ENCODE measurements at regions not wholly inside any gene's neighbourhood (a gene's known extent, or its start where the extent isn't known, plus 50 kb on each side); places are given as distances from the start of the nearest gene placed in this dataset.

DNA sequence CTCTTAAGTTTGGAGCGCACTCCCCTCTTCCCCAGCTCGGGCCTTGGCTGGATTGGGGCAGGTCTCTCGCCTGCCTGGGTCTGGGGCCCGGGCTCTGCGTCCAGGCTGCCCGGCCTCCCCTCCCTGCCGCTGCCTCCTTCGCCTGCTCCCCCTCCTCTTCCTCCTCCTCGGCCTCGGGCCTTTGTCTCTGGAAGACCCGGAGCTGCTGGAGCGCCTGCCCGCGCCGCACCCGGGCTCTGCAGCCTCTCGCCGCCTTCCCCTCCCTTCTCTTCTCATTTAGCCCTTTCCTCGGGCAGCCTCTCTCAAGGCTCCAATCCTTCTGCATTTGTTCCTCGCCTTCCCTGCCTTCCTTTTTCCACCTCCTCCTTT lies 218.5 kb downstream of the C9orf50 start:
- no peak overlapping the region for H2AFZ ChIP-seq (ENCODE audit: low read length)

DNA sequence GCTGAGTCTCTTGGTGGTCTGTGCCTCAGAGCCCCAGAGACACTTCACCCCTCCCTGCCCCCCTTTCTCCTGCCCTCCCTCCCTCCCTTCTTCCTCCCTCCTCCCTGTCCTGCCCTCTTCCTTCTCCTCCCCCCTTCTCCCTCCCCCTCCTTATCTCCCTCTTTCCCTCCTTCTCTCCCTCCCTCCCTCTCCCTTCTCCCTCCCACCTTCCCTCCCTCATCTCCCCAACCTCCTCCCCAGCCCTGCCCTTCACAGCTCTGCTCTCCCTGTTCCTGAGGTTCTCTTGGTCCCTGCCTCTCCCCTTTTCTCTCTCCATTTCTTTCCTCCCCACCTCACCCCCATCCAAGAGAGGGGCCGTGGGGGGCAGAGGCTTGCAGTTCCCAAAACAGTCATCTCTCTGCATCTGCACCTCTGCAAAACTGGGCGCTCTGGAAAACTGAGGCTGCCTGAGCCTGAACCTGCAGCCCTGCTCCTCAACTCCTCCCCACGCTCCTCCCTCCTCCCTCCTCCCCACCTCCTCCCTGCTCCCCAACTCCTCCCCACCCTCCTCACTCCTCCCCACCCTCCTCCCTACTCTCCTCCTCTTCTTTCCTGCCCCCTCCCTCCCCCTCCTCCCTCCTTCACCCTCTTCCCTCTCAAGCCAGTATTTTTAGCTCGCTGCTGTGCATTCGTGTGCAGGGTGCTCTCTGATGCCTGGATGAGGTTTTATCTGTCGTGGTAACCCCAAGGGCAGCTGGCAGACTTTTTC lies 219.1 kb downstream of the C9orf50 start:
- Histone ChIP-seq H2AFZ (ENCODE audit: low read length) (no peak overlapping the region), H3K9me2 (replicated peaks; ENCODE audit: insufficient read depth, low read length) (no peaks in the 10 kb centered on the region), H3K9me3 (replicated peaks; ENCODE audit: insufficient read depth, low read length) (no peaks in the 10 kb centered on the region), H4K20me1 (ENCODE audit: insufficient read depth, low read length) (no peaks in the 10 kb centered on the region), H3K4me1 (ENCODE audit: low read length) (peaks cover 9% of the 10 kb centered on the region), H3K27ac (ENCODE audit: low read length) (no peak overlapping the region), H3K9ac (ENCODE audit: low read length) (no peak overlapping the region), H3K36me3 (replicated peaks; ENCODE audit: insufficient read depth, low read length) (no peaks in the 10 kb centered on the region), H3F3A (ENCODE audit: insufficient read depth, low read length) (no peaks in the 10 kb centered on the region), H3K4me3 (ENCODE audit: low read length) (no peak overlapping the region), H3K4me2 (ENCODE audit: low read depth, low read length) (no peak overlapping the region), H3K79me2 (ENCODE audit: low read length) (no peaks in the 10 kb centered on the region), H3K27me3 (replicated peaks; ENCODE audit: insufficient read depth, low read length) (peaks cover 20% of the 10 kb centered on the region)
- no peak for TF ChIP-seq EZH2phosphoT487 (IDR thresholded peaks at IDR 0.05; ENCODE audit: low read length)
- TF ChIP-seq EZH2 (optimal IDR thresholded peaks at IDR 0.05; ENCODE audit: low read depth, low read length): no peak
- TF ChIP-seq, protein P1, sequence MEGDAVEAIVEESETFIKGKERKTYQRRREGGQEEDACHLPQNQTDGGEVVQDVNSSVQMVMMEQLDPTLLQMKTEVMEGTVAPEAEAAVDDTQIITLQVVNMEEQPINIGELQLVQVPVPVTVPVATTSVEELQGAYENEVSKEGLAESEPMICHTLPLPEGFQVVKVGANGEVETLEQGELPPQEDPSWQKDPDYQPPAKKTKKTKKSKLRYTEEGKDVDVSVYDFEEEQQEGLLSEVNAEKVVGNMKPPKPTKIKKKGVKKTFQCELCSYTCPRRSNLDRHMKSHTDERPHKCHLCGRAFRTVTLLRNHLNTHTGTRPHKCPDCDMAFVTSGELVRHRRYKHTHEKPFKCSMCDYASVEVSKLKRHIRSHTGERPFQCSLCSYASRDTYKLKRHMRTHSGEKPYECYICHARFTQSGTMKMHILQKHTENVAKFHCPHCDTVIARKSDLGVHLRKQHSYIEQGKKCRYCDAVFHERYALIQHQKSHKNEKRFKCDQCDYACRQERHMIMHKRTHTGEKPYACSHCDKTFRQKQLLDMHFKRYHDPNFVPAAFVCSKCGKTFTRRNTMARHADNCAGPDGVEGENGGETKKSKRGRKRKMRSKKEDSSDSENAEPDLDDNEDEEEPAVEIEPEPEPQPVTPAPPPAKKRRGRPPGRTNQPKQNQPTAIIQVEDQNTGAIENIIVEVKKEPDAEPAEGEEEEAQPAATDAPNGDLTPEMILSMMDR (IDR thresholded peaks at IDR 0.05; ENCODE audit: low read length): no peak
- no peak for DNase-seq

More for the DNA sequence above, 218.5 kb downstream of the C9orf50 start:
- Histone ChIP-seq H3K79me2 (ENCODE audit: low read length) (no peaks in the 10 kb centered on the region), H3K36me3 (replicated peaks; ENCODE audit: insufficient read depth, low read length) (no peaks in the 10 kb centered on the region), H3K4me1 (ENCODE audit: low read length) (peaks cover 11% of the 10 kb centered on the region), H3K4me2 (ENCODE audit: low read depth, low read length) (no peak overlapping the region), H3K4me3 (ENCODE audit: low read length) (no peak overlapping the region), H3K27ac (ENCODE audit: low read length) (no peak overlapping the region), H3F3A (ENCODE audit: insufficient read depth, low read length) (no peaks in the 10 kb centered on the region), H3K27me3 (replicated peaks; ENCODE audit: insufficient read depth, low read length) (peaks cover 19% of the 10 kb centered on the region), H3K9me2 (replicated peaks; ENCODE audit: insufficient read depth, low read length) (no peaks in the 10 kb centered on the region), H3K9me3 (replicated peaks; ENCODE audit: insufficient read depth, low read length) (no peaks in the 10 kb centered on the region), H4K20me1 (ENCODE audit: insufficient read depth, low read length) (no peaks in the 10 kb centered on the region), H3K9ac (ENCODE audit: low read length) (no peak overlapping the region)
- DNase-seq: no peak
- TF ChIP-seq, protein P1 (IDR thresholded peaks at IDR 0.05; ENCODE audit: low read length): no peak
- TF ChIP-seq EZH2phosphoT487 (IDR thresholded peaks at IDR 0.05; ENCODE audit: low read length) (no peak), EZH2 (optimal IDR thresholded peaks at IDR 0.05; ENCODE audit: low read depth, low read length) (no peak)

DNA sequence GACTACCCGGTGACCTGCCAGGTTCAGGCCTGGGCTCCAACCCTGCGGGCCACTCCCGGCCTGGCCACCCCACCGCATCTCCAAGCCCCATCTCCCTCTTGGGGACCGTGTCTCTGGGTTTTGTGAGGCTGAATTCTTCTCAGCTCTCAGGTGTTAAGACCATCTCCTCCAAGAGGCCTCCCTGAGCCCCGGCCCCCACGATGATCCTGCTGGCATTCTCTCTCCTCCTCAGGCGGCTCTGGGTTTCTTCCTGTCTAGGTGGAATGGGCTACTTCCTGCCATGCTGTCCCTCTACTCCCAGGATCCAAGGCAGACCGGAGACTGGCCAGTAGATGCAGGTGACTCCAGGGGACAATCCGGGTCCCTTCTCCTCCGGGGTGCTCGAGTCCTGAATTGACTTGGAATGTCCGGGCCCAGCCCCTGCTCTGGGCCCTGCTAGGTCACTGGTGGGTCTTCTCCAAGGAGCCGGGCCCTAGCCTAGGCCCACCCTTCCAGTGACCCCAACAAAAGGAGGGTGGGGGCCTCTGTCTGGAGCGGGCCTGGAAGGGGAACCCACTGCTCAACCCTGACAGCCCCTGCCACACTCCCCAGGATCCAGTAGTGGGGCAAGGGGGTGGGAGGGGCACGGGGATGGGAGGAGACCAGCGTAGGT lies 219.8 kb downstream of the C9orf50 start:
- Histone ChIP-seq H3K27ac (ENCODE audit: low read length) (no peak overlapping the region), H3K79me2 (ENCODE audit: low read length) (no peaks in the 10 kb centered on the region), H3K4me1 (ENCODE audit: low read length) (0 out of 2 replicates have a peak, but pooled peaks cover 2% of the 10 kb centered on the region), H4K20me1 (ENCODE audit: insufficient read depth, low read length) (no peaks in the 10 kb centered on the region), H3K9me3 (replicated peaks; ENCODE audit: insufficient read depth, low read length) (no peaks in the 10 kb centered on the region), H3K9me2 (replicated peaks; ENCODE audit: insufficient read depth, low read length) (no peaks in the 10 kb centered on the region), H3K9ac (ENCODE audit: low read length) (no peak overlapping the region), H3K4me3 (ENCODE audit: low read length) (no peak overlapping the region), H2AFZ (ENCODE audit: low read length) (no peak overlapping the region), H3K36me3 (replicated peaks; ENCODE audit: insufficient read depth, low read length) (no peaks in the 10 kb centered on the region), H3K27me3 (replicated peaks; ENCODE audit: insufficient read depth, low read length) (peaks cover 26% of the 10 kb centered on the region), H3K4me2 (ENCODE audit: low read depth, low read length) (no peak overlapping the region), H3F3A (ENCODE audit: insufficient read depth, low read length) (no peaks in the 10 kb centered on the region)
- no peak for TF ChIP-seq EZH2 (optimal IDR thresholded peaks at IDR 0.05; ENCODE audit: low read depth, low read length)
- TF ChIP-seq, protein P1 (IDR thresholded peaks at IDR 0.05; ENCODE audit: low read length): no peak
- no peak for DNase-seq

Data from MM.1S (cell line).